ENCODE measurements at regions not wholly inside any gene's neighbourhood (a gene's known extent, or its start where the extent isn't known, plus 50 kb on each side); places are given as distances from the start of the nearest gene placed in this dataset.

DNA sequence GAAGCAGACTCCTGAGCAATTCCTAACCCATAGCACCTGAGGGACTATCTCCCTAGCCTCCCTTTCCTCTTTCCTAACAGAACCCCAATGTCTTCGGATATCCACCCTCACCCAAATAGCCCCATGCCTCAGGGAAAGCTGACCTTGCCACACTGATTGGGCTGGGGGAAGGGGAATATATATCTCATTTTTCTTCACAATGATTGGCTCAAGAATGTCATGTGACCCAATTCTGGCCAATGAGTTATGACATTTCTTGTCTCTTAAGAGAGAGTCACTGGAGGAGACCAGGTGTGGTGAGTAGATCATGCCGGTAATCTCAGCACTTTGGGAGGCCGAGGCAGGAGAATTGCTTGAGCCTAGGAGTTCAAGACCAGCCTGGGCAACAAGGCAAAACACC is 71.9 kb upstream of the NLK start:
- Histone ChIP-seq H3K9ac (ENCODE audit: low read length) (no peak overlapping the region), H3K27ac (ENCODE audit: low read length) (no peak overlapping the region)
- no peak for TF ChIP-seq EZH2 (optimal IDR thresholded peaks at IDR 0.05; ENCODE audit: low read depth, low read length)
- no peak for TF ChIP-seq EZH2phosphoT487 (IDR thresholded peaks at IDR 0.05; ENCODE audit: low read length)
- TF ChIP-seq CTCF (IDR thresholded peaks at IDR 0.05; ENCODE audit: low read length), result no peak

DNA sequence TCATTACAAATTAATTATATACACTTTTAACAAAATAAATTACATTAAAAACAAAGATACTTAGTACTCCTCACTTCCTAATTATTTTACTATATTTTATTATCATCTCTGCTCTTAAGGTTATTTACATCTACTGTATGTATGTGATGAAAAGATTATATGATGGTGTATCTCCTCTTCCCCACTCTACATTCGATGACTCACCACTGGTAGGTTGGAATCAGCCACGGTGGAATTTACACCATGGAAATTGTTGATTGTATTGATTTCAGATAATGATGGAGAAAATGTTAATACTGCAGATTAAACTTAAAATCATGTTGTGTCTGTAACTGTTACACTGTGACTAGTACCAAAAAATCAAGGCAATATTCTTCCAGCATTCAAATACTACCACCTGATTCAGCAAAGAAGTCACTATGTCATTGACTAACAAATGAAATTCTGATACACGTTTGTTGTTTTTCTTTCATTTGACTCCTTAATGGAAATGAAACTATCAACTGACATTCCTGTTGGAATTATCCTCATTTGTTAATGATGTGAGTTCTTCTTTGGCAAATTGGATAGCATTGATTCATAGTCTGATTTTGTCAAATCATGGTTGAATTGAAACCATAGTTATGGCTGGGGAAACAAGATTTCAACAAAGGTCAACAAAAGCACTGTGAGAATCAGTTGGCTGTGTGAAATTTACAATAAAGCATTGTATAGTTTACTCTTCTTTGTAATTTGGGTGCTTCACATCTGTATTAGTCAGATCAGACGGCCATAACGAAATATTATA is 69.0 kb upstream of the NLK start:
- no peaks in the 10 kb centered on the region for H3F3A ChIP-seq (ENCODE audit: insufficient read depth, low read length)
- no peaks in the 10 kb centered on the region for H3K9me3 ChIP-seq (replicated peaks; ENCODE audit: insufficient read depth, low read length)
- H4K20me1 ChIP-seq (ENCODE audit: insufficient read depth, low read length), result no peaks in the 10 kb centered on the region
- no peak overlapping the region for H3K9ac ChIP-seq (ENCODE audit: low read length)
- no peak for TF ChIP-seq EZH2 (optimal IDR thresholded peaks at IDR 0.05; ENCODE audit: low read depth, low read length)
- no peak for TF ChIP-seq CTCF (IDR thresholded peaks at IDR 0.05; ENCODE audit: low read length)
- TF ChIP-seq EZH2phosphoT487 (IDR thresholded peaks at IDR 0.05; ENCODE audit: low read length), result no peak
- H2AFZ ChIP-seq (ENCODE audit: low read length), result no peak overlapping the region
- H3K27ac ChIP-seq (ENCODE audit: low read length), result no peak overlapping the region
- no peaks in the 10 kb centered on the region for H3K4me1 ChIP-seq (ENCODE audit: low read length)
- H3K79me2 ChIP-seq (ENCODE audit: low read length), result no peaks in the 10 kb centered on the region
- H3K9me2 ChIP-seq (replicated peaks; ENCODE audit: insufficient read depth, low read length), result no peaks in the 10 kb centered on the region
- no peak overlapping the region for H3K4me2 ChIP-seq (ENCODE audit: low read depth, low read length)
- no peaks in the 10 kb centered on the region for H3K27me3 ChIP-seq (replicated peaks; ENCODE audit: insufficient read depth, low read length)
- H3K4me3 ChIP-seq (ENCODE audit: low read length), result no peak overlapping the region
- no peaks in the 10 kb centered on the region for H3K36me3 ChIP-seq (replicated peaks; ENCODE audit: insufficient read depth, low read length)
- no peak for DNase-seq

More for the DNA sequence above, 71.9 kb upstream of the NLK start:
- Histone ChIP-seq H3K4me1 (ENCODE audit: low read length) (no peaks in the 10 kb centered on the region), H3K9me2 (replicated peaks; ENCODE audit: insufficient read depth, low read length) (no peaks in the 10 kb centered on the region), H3K36me3 (replicated peaks; ENCODE audit: insufficient read depth, low read length) (no peaks in the 10 kb centered on the region), H3K4me3 (ENCODE audit: low read length) (no peak overlapping the region), H4K20me1 (ENCODE audit: insufficient read depth, low read length) (no peaks in the 10 kb centered on the region), H2AFZ (ENCODE audit: low read length) (no peak overlapping the region), H3F3A (ENCODE audit: insufficient read depth, low read length) (no peaks in the 10 kb centered on the region), H3K4me2 (ENCODE audit: low read depth, low read length) (no peak overlapping the region), H3K27me3 (replicated peaks; ENCODE audit: insufficient read depth, low read length) (no peaks in the 10 kb centered on the region), H3K79me2 (ENCODE audit: low read length) (no peaks in the 10 kb centered on the region), H3K9me3 (replicated peaks; ENCODE audit: insufficient read depth, low read length) (no peaks in the 10 kb centered on the region)
- no peak for DNase-seq

- Histone ChIP-seq H3F3A (ENCODE audit: insufficient read depth, low read length) (no peaks in the 10 kb centered on the region), H4K20me1 (ENCODE audit: insufficient read depth, low read length) (no peaks in the 10 kb centered on the region), H3K4me2 (ENCODE audit: low read depth, low read length) (no peak overlapping the region), H3K9me3 (replicated peaks; ENCODE audit: insufficient read depth, low read length) (no peaks in the 10 kb centered on the region), H3K27ac (ENCODE audit: low read length) (no peak overlapping the region), H3K36me3 (replicated peaks; ENCODE audit: insufficient read depth, low read length) (no peaks in the 10 kb centered on the region), H3K9ac (ENCODE audit: low read length) (no peak overlapping the region), H2AFZ (ENCODE audit: low read length) (no peak overlapping the region), H3K27me3 (replicated peaks; ENCODE audit: insufficient read depth, low read length) (no peaks in the 10 kb centered on the region), H3K4me1 (ENCODE audit: low read length) (no peaks in the 10 kb centered on the region), H3K79me2 (ENCODE audit: low read length) (no peaks in the 10 kb centered on the region), H3K4me3 (ENCODE audit: low read length) (no peak overlapping the region), H3K9me2 (replicated peaks; ENCODE audit: insufficient read depth, low read length) (no peaks in the 10 kb centered on the region)
- DNase-seq, result no peak
- TF ChIP-seq EZH2 (optimal IDR thresholded peaks at IDR 0.05; ENCODE audit: low read depth, low read length) (no peak), CTCF (IDR thresholded peaks at IDR 0.05; ENCODE audit: low read length) (no peak)
Measured at GRCh38 chr17:27974045-27974436, 68.4 kb upstream of the NLK start.
